Endometrial microvascular endothelial cells (primary cell): ENCODE measurements at regions not wholly inside any gene's neighbourhood (a gene's known extent, or its start where the extent isn't known, plus 50 kb on each side); places are given as distances from the start of the nearest gene placed in this dataset.

Experiments used
- in situ Hi-C: cut with HindIII; loops from 2 replicates; pipeline ENCODE4 v1.10.0; 2017; ENCODE audit warnings: low sequenced_read_pairs, low pct_unique_long_range_greater_than_20kb; ENCODE audit errors: inconsistent ontology term

- in situ Hi-C loops, result no loop called here
These were observed 78.0 kb downstream of the ACKR3 start for GRCh38 chr2:236647621-236648020.

GRCh38 chr2:236653863-236654262 is 84.2 kb downstream of the ACKR3 start:
- in situ Hi-C loops, result no loop called here

DNA sequence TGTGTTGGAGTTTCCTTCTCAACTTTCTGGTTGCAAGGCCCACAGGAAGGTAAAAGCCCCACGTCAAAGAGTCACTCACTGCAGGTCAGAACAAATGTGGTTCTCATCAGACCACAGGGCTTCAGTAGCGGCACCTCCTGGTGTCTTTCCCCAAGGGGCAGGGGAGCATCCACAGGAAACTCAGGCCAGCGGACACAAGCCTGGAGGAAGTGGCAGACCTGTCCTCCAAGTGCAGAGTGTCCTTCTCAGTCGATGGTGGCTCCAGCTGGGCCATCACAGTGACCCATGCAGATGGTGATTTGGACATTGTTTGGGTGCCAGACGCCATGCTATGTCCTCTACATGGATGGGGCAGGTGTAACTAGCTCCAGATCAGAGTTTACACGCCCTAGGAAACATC is 84.9 kb downstream of the ACKR3 start:
- in situ Hi-C loops, result no loop called here

- in situ Hi-C loops, result no loop called here
These were observed 86.5 kb downstream of the ACKR3 start for GRCh38 chr2:236656166-236656565.

DNA sequence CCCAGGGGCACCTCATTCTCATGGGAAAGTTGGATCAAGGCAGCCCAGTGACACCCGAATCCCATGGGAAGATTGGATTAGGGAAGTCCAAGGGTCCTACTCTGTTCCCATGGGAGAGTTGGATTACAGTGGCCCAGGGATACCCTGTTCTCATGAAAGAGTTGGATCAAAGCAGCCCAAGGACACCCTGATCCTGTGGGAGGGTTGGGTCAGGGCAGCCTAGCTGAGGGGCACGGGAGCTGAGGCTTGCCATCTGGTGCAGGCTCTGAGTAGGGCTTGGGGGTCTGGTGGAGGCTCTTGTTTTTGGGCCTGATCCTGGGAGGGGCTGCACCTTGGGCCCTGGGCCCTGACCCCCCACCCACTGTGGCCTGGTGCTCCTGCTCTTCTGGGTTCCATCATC is 87.1 kb downstream of the ACKR3 start:
- in situ Hi-C loops, result no loop called here

DNA sequence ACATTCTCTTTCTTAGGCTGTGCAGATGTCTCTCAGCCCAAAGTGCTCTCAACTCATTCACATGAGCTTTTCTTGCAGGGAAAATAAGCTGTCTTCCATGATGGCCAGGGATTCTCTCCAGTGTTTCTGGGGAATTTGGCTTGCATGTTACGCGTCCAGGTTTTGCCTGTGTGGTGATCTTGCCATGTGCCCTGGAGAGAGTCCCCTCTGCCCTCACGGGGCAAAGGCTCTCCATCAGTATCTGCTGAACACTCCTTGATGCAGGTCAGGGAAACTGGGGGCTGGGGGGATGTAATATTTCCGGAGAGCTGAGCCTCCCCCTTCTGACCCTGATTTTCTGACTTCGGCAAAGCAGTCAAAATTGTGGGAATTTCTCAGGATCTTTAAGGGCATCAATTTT is 87.6 kb downstream of the ACKR3 start:
- in situ Hi-C loops, result no loop called here

- in situ Hi-C loops, result no loop called here
These were observed 88.2 kb downstream of the ACKR3 start for GRCh38 chr2:236657801-236658200.

GRCh38 chr2:236658974-236659757 is 89.5 kb downstream of the ACKR3 start:
- in situ Hi-C loops, result no loop called here

DNA sequence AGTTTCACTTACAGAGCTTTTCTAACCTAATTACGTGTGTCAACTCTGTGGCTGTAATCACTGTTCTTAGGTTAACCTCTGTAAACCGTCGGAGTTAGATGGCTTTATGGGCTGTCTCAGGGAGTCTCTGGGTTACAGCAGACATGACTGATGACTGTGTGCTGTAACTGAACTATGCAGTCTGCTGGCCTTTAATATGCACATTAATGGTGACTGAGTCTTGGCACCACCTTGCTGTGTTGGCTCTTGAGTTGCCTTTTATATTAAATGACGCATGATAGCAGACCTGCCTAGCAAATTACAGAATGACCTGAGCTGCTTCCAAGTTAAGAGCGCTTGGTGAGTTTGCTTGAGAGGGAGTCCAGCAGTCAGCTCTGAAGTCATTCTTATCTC is 90.1 kb downstream of the ACKR3 start:
- in situ Hi-C loops, result no loop called here

DNA sequence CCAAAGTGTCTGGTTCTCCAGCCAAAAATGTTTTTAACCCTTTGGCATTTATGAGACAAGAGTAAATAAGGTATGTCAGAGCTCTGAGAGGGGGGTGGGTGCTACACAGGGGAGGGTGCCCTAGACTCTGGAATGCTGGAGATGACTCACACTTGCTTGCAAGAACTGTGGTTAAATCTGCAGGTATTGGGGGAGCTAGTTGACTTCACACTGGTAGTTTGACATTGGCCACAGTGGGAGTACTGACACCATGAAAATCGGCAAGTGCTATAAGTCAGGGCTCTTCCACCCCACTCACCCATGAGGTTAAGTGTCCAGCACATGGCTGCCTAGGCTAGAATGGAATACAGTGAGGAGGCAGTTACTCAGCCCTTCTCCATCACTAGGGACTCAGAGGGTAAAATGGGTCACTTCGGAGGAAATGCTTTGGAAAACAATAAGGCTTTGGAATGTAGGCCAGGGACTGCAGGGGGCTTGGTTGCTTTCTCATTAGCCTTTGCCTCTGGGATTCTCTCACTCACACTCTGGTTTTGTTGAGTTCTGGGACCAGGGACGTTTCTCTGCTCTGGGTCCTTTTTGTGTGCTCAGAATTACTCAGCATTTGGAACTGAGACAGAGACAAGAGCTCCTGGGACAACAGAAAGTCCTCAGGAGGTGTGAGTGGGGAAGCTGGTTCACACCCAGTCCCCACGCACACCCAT is 91.6 kb downstream of the ACKR3 start:
- in situ Hi-C loops, result no loop called here

- in situ Hi-C loops, result no loop called here
These were observed 92.1 kb downstream of the ACKR3 start for GRCh38 chr2:236661762-236662110.

DNA sequence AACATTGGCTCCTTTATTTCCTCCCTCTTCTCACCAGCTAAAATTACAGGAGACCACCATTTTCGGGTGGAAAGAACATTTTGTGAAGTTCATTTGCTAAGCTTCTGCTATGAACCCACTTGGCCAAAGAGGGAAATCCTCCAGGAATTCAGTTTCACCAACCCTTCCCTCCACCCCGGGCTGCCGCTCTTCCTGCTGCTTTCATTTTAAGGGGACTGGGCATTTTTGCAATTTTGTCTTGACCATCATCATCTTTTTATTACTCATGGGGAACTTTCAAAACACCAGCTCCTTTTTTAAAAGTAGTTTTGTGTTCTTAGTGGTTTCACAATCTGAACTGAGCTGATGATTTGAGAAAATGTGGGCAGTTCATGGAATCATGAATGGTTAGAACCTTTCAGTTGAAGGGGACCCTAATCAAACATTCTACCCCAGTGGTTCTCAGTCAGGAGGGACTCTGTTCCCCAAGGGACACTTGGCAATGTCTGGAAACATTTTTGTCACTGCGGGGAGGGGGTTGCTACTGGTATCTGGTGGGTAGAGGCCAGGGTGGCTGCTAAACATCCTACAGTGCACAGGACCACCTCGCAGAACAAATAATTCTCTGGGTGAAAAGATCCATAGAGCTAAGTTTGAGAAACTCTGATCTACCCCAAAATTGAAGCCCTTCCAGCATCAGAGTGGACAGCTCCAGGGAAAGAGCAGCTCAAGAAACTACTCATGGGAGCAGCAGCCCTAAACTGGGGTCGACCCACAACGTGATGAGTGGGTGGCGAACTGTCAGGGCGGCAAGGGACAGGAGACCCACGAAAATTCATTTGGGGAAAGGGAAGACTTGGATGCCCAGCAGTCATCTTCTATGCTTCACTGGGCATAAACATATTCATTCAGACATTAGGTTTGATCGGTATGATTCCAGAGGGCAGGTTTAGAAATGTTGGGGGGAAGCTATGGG is 92.9 kb downstream of the ACKR3 start:
- in situ Hi-C loops, result no loop called here

DNA sequence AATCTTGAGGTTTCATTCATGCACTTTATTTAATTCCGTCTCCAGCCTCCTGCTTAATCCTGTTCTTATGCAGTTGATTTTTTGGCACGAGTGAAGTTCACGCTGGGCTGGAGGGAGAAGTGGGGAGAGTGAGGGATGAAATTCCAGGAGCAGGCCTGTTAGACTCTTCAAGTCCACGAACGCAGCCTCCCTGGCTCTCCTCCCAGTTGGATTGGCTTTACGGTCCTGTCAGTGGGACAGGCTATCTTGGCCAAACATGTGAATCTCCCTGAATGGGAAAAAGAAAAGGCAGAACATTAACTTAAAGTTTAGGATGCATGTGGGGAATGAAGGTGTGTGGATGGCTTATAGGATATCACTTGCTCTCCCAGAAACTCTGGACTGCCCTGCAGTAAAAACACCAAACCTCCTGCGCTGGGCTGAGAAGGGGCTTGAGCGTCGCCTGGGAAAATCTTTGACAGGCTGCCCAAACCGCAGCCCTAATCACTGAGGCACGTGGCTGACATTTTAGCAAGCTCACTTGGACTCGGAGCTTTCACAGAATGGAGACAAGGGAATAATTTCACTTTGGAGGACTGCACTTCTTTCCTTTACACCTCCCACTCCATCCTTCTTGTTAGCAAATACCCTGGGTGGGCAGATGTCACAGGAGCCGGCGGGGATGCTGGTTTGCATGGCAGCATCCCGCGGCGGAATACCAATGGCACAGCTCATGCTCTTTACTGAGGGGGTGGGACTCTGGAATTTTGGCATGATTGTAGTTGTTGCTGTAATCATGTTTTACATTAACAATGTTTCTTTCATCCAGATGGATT is 93.9 kb downstream of the ACKR3 start:
- in situ Hi-C loops, result no loop called here

GRCh38 chr2:236664136-236664535 is 94.5 kb downstream of the ACKR3 start:
- in situ Hi-C loops, result no loop called here

GRCh38 chr2:236665101-236665500 is 95.5 kb downstream of the ACKR3 start:
- in situ Hi-C loops, result no loop called here

DNA sequence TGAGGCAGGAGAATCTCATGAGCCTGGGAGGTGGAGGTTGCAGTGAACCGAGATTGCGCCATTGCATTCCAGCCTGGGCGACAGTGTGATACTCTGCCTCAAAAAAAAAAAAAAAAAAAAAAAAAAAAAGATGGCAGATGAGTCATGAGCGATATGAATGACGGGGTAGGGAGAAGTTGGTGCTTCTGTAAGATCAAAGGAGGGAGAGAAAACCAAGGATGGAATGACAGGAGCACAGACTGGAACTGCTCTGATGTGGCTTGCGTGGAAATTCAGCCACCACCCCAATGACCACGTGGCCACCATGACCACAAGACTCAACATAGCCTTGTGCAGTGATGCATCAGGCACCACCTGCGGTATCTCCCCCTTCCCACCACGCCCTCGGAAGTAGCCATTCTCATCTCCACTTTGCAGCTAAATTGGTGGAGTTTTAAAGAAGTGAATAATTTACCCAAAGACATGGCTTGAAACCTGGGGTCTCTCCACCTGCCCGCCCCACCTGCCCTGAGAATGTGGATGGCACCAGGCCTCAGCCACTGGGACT is 96.0 kb downstream of the ACKR3 start:
- in situ Hi-C loops, result no loop called here

GRCh38 chr2:236666646-236667204 is 97.1 kb downstream of the ACKR3 start:
- in situ Hi-C loops, result no loop called here

DNA sequence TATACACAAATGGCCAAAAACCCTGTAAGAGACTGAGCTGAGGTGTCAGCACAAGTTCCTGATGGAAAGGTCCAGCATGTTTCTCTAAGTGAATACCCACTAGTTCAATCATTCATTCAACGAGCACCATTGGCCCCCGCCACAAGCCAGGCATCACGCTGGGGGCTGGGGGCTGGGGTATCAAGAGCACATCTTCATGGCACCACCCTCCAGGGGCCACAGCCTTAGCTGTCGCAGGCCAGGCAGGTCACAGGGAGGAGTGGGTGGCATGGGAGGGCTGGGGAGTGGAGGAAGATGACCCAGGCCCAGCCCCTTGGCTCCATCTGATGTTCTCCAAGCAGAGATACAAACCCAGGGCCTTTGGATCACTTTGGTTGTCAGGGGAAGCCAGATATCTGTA is 97.9 kb downstream of the ACKR3 start:
- in situ Hi-C loops, result no loop called here
